ENCODE measurements at regions not wholly inside any gene's neighbourhood (a gene's known extent, or its start where the extent isn't known, plus 50 kb on each side); places are given as distances from the start of the nearest gene placed in this dataset.

- no peak overlapping the region for H2BK15ac ChIP-seq (replicated peaks; ENCODE audit: low read depth)
- no peak overlapping the region for H2BK120ac ChIP-seq (ENCODE audit: low read depth, low read length)
- H3K18ac ChIP-seq (ENCODE audit: low read length), result no peak overlapping the region
- H3K27ac ChIP-seq (ENCODE audit: low read depth, low read length), result no peak overlapping the region
- no peak overlapping the region for H3K4ac ChIP-seq (ENCODE audit: low read depth, low read length)
- no peaks in the 10 kb centered on the region for H3K4me1 ChIP-seq (ENCODE audit: control insufficient read depth, low read depth, low read length)
- no CpG with 5 or more reads among the region's 4 CpGs for WGBS (ENCODE audit: extremely low coverage, insufficient coverage, low lambda C conversion rate)
- H4K5ac ChIP-seq (ENCODE audit: low read length), result no peak overlapping the region
- no peaks in the 10 kb centered on the region for H3K79me2 ChIP-seq (ENCODE audit: control insufficient read depth, insufficient read depth, low read length)
- no peaks in the 10 kb centered on the region for H3K79me1 ChIP-seq (ENCODE audit: low read length)
- H3K23ac ChIP-seq (ENCODE audit: low read length), result no peak overlapping the region
- H2BK5ac ChIP-seq (ENCODE audit: low read length), result no peak overlapping the region
- no peak overlapping the region for H3K56ac ChIP-seq (ENCODE audit: low read length)
- H4K8ac ChIP-seq (ENCODE audit: low read depth, low read length), result no peak overlapping the region
- H3K27me3 ChIP-seq (ENCODE audit: insufficient read depth, low read length, poor library complexity), result no peaks in the 10 kb centered on the region
- H3K4me3 ChIP-seq (ENCODE audit: low read length), result no peak overlapping the region
- H3K9ac ChIP-seq (ENCODE audit: low read length), result no peak overlapping the region
- H3K4me2 ChIP-seq (ENCODE audit: low read length), result no peak overlapping the region
- DNase-seq, result no peak
- H2AK5ac ChIP-seq (ENCODE audit: low read length), result no peak overlapping the region
- H3K36me3 ChIP-seq (ENCODE audit: control insufficient read depth, insufficient read depth, low read length), result peaks cover 2% of the 10 kb centered on the region
These were observed 51.5 kb downstream of the IRAG1 start for GRCh38 chr11:10641912-10642697.

- H3K18ac ChIP-seq (ENCODE audit: low read length), result no peak overlapping the region
- H3K56ac ChIP-seq (ENCODE audit: low read length), result no peak overlapping the region
- H2BK120ac ChIP-seq (ENCODE audit: low read depth, low read length), result no peak overlapping the region
- H3K36me3 ChIP-seq (ENCODE audit: control insufficient read depth, insufficient read depth, low read length), result peaks cover 2% of the 10 kb centered on the region
- no peaks in the 10 kb centered on the region for H3K79me1 ChIP-seq (ENCODE audit: low read length)
- no peaks in the 10 kb centered on the region for H3K27me3 ChIP-seq (ENCODE audit: insufficient read depth, low read length, poor library complexity)
- H4K8ac ChIP-seq (ENCODE audit: low read depth, low read length), result no peak overlapping the region
- H3K4me1 ChIP-seq (ENCODE audit: control insufficient read depth, low read depth, low read length), result no peaks in the 10 kb centered on the region
- no peak overlapping the region for H2AK5ac ChIP-seq (ENCODE audit: low read length)
- H3K27ac ChIP-seq (ENCODE audit: low read depth, low read length), result no peak overlapping the region
- no peak overlapping the region for H3K23ac ChIP-seq (ENCODE audit: low read length)
- H2BK15ac ChIP-seq (replicated peaks; ENCODE audit: low read depth), result no peak overlapping the region
- no peak overlapping the region for H3K4me3 ChIP-seq (ENCODE audit: low read length)
- no peak overlapping the region for H2BK5ac ChIP-seq (ENCODE audit: low read length)
- no peak overlapping the region for H3K4ac ChIP-seq (ENCODE audit: low read depth, low read length)
- WGBS (ENCODE audit: extremely low coverage, insufficient coverage, low lambda C conversion rate), result no CpG with 5 or more reads among the region's 9 CpGs
- H3K4me2 ChIP-seq (ENCODE audit: low read length), result no peak overlapping the region
- H3K9ac ChIP-seq (ENCODE audit: low read length), result no peak overlapping the region
- H4K5ac ChIP-seq (ENCODE audit: low read length), result no peak overlapping the region
- H3K79me2 ChIP-seq (ENCODE audit: control insufficient read depth, insufficient read depth, low read length), result no peaks in the 10 kb centered on the region
- DNase-seq, result no peak
These were observed 52.2 kb downstream of the IRAG1 start for GRCh38 chr11:10641177-10641911.

GRCh38 chr11:10640308-10640707 lies 53.2 kb downstream of the IRAG1 start:
- H3K4ac ChIP-seq (ENCODE audit: low read depth, low read length), result no peak overlapping the region
- H3K18ac ChIP-seq (ENCODE audit: low read length), result no peak overlapping the region
- no peaks in the 10 kb centered on the region for H3K79me1 ChIP-seq (ENCODE audit: low read length)
- H3K36me3 ChIP-seq (ENCODE audit: control insufficient read depth, insufficient read depth, low read length), result peaks cover 2% of the 10 kb centered on the region
- no peak overlapping the region for H3K4me2 ChIP-seq (ENCODE audit: low read length)
- no peak overlapping the region for H4K5ac ChIP-seq (ENCODE audit: low read length)
- no peak overlapping the region for H3K9ac ChIP-seq (ENCODE audit: low read length)
- H3K23ac ChIP-seq (ENCODE audit: low read length), result no peak overlapping the region
- no peak overlapping the region for H2BK120ac ChIP-seq (ENCODE audit: low read depth, low read length)
- H3K56ac ChIP-seq (ENCODE audit: low read length), result no peak overlapping the region
- no peak for DNase-seq
- no peak overlapping the region for H2BK15ac ChIP-seq (replicated peaks; ENCODE audit: low read depth)
- H2AK5ac ChIP-seq (ENCODE audit: low read length), result no peak overlapping the region
- no peaks in the 10 kb centered on the region for H3K4me1 ChIP-seq (ENCODE audit: control insufficient read depth, low read depth, low read length)
- H3K27ac ChIP-seq (ENCODE audit: low read depth, low read length), result no peak overlapping the region
- H4K8ac ChIP-seq (ENCODE audit: low read depth, low read length), result no peak overlapping the region
- no peak overlapping the region for H2BK5ac ChIP-seq (ENCODE audit: low read length)
- no CpG with 5 or more reads among the region's 3 CpGs for WGBS (ENCODE audit: extremely low coverage, insufficient coverage, low lambda C conversion rate)
- H3K79me2 ChIP-seq (ENCODE audit: control insufficient read depth, insufficient read depth, low read length), result no peaks in the 10 kb centered on the region
- no peaks in the 10 kb centered on the region for H3K27me3 ChIP-seq (ENCODE audit: insufficient read depth, low read length, poor library complexity)
- H3K4me3 ChIP-seq (ENCODE audit: low read length), result no peak overlapping the region

GRCh38 chr11:10639350-10639749 lies 54.2 kb downstream of the IRAG1 start:
- H3K4ac ChIP-seq (ENCODE audit: low read depth, low read length), result no peak overlapping the region
- H3K9ac ChIP-seq (ENCODE audit: low read length), result no peak overlapping the region
- no peak overlapping the region for H3K56ac ChIP-seq (ENCODE audit: low read length)
- no peak overlapping the region for H2BK15ac ChIP-seq (replicated peaks; ENCODE audit: low read depth)
- no peak overlapping the region for H3K23ac ChIP-seq (ENCODE audit: low read length)
- WGBS (ENCODE audit: extremely low coverage, insufficient coverage, low lambda C conversion rate), result no CpG with 5 or more reads among the region's 7 CpGs
- H3K36me3 ChIP-seq (ENCODE audit: control insufficient read depth, insufficient read depth, low read length), result peaks cover under 1% of the 10 kb centered on the region
- H3K79me1 ChIP-seq (ENCODE audit: low read length), result no peaks in the 10 kb centered on the region
- H3K18ac ChIP-seq (ENCODE audit: low read length), result no peak overlapping the region
- no peak overlapping the region for H4K5ac ChIP-seq (ENCODE audit: low read length)
- no peak overlapping the region for H3K4me3 ChIP-seq (ENCODE audit: low read length)
- no peak overlapping the region for H2AK5ac ChIP-seq (ENCODE audit: low read length)
- no peak overlapping the region for H2BK120ac ChIP-seq (ENCODE audit: low read depth, low read length)
- no peak overlapping the region for H3K4me2 ChIP-seq (ENCODE audit: low read length)
- DNase-seq, result no peak
- no peak overlapping the region for H3K27ac ChIP-seq (ENCODE audit: low read depth, low read length)
- H4K8ac ChIP-seq (ENCODE audit: low read depth, low read length), result no peak overlapping the region
- H2BK5ac ChIP-seq (ENCODE audit: low read length), result no peak overlapping the region
- no peaks in the 10 kb centered on the region for H3K4me1 ChIP-seq (ENCODE audit: control insufficient read depth, low read depth, low read length)
- no peaks in the 10 kb centered on the region for H3K27me3 ChIP-seq (ENCODE audit: insufficient read depth, low read length, poor library complexity)
- H3K79me2 ChIP-seq (ENCODE audit: control insufficient read depth, insufficient read depth, low read length), result no peaks in the 10 kb centered on the region

GRCh38 chr11:10638316-10638925 lies 55.1 kb downstream of the IRAG1 start:
- H3K4me2 ChIP-seq (ENCODE audit: low read length), result no peak overlapping the region

More at GRCh38 chr11:10638316-10638925, 55.1 kb downstream of the IRAG1 start:
- H2BK15ac ChIP-seq (replicated peaks; ENCODE audit: low read depth), result no peak overlapping the region
- no peak overlapping the region for H3K4me3 ChIP-seq (ENCODE audit: low read length)
- no peak overlapping the region for H3K4ac ChIP-seq (ENCODE audit: low read depth, low read length)
- H3K56ac ChIP-seq (ENCODE audit: low read length), result no peak overlapping the region
- no peaks in the 10 kb centered on the region for H3K4me1 ChIP-seq (ENCODE audit: control insufficient read depth, low read depth, low read length)
- no peaks in the 10 kb centered on the region for H3K27me3 ChIP-seq (ENCODE audit: insufficient read depth, low read length, poor library complexity)
- H2BK120ac ChIP-seq (ENCODE audit: low read depth, low read length), result no peak overlapping the region
- no peak overlapping the region for H3K27ac ChIP-seq (ENCODE audit: low read depth, low read length)
- H3K79me1 ChIP-seq (ENCODE audit: low read length), result no peaks in the 10 kb centered on the region
- H3K36me3 ChIP-seq (ENCODE audit: control insufficient read depth, insufficient read depth, low read length), result no peaks in the 10 kb centered on the region
- no peak overlapping the region for H2AK5ac ChIP-seq (ENCODE audit: low read length)
- H4K8ac ChIP-seq (ENCODE audit: low read depth, low read length), result no peak overlapping the region
- H3K9ac ChIP-seq (ENCODE audit: low read length), result no peak overlapping the region
- DNase-seq, result peak; percentile 42
- no peak overlapping the region for H4K5ac ChIP-seq (ENCODE audit: low read length)
- H3K79me2 ChIP-seq (ENCODE audit: control insufficient read depth, insufficient read depth, low read length), result no peaks in the 10 kb centered on the region
- no peak overlapping the region for H2BK5ac ChIP-seq (ENCODE audit: low read length)
- H3K23ac ChIP-seq (ENCODE audit: low read length), result no peak overlapping the region
- H3K18ac ChIP-seq (ENCODE audit: low read length), result no peak overlapping the region
- WGBS (ENCODE audit: extremely low coverage, insufficient coverage, low lambda C conversion rate), result no CpG with 5 or more reads among the region's 3 CpGs
